OCI-LY3 (cell line): ENCODE measurements at regions not wholly inside any gene's neighbourhood (a gene's known extent, or its start where the extent isn't known, plus 50 kb on each side); places are given as distances from the start of the nearest gene placed in this dataset.

Experiments
- EZH2phosphoT487 ChIP-seq: fragments of 200-600 bp; shearing (Covaris generic); IDR thresholded peaks from 2 replicates; pipeline ENCODE4 v1.6.1; 2018; ENCODE audit warnings: antibody characterized with exemption, mixed run types, low read depth
- TF ChIP-seq, protein P1 (sequence below): fragments of 200-600, 300-600 bp; sonication (generic); IDR thresholded peaks from 2 replicates; pipeline ENCODE4 v1.5.1; 2014; ENCODE audit warnings: antibody characterized with exemption, low read length, low read depth

DNA sequence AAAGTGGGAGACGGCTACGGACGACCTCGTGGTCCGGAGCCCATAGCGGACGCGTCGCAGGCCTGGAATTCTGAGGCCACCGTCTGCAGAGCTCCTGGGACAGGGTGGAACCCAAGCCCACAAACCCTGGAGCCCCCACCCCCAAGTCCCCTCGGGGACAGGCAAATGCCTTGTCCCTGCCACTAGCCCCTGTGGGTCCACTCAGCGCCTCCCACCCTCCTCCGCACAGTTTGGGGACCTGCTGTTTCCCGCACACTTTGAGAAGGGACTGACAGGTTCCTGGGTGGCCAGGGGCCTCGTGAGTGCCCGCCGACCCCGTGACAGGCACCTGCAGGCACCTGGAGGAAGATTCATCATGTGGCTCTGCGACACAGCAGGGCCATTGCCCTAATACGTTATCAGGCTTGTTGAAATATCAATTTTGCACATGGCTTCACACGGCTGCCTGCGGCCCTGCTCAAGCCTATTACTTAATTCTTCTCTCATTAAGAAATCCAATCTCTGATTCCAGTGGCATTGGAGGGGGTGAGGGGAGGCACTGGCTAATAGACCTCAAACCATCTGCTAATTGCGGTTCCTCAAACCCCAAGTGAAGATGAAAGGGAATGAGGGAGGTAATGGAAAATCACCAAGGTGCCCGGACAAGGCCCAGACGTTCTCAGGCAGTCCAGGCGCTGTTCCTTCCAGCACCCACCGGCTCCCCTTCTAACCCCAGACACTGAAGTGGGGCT is 672.5 kb downstream of the BRD1 start:
- no peak for TF ChIP-seq EZH2phosphoT487
- TF ChIP-seq, protein P1, sequence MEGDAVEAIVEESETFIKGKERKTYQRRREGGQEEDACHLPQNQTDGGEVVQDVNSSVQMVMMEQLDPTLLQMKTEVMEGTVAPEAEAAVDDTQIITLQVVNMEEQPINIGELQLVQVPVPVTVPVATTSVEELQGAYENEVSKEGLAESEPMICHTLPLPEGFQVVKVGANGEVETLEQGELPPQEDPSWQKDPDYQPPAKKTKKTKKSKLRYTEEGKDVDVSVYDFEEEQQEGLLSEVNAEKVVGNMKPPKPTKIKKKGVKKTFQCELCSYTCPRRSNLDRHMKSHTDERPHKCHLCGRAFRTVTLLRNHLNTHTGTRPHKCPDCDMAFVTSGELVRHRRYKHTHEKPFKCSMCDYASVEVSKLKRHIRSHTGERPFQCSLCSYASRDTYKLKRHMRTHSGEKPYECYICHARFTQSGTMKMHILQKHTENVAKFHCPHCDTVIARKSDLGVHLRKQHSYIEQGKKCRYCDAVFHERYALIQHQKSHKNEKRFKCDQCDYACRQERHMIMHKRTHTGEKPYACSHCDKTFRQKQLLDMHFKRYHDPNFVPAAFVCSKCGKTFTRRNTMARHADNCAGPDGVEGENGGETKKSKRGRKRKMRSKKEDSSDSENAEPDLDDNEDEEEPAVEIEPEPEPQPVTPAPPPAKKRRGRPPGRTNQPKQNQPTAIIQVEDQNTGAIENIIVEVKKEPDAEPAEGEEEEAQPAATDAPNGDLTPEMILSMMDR, result no peak
